ENCODE measurements at regions not wholly inside any gene's neighbourhood (a gene's known extent, or its start where the extent isn't known, plus 50 kb on each side); places are given as distances from the start of the nearest gene placed in this dataset.

DNA sequence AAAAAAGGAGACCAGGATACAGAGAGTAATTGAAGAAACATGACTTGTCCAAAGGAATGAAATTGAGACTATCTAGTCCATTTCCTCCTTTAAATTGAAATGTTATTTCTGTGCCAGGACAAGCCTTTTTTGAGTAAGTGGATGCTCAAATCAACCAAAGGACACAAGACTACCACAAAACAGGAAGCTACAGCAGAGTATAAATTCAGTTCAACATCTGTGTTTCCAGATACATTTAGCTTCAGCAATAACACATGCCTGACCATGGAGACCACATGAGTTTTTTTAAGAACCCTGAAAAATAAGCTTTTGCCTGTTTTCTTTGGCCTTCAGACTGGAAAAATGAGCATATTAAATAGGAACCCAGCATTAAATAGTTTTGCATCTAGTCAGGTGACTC is 707.5 kb downstream of the ZWINT start:
- no peaks in the 10 kb centered on the region for H3K36me3 Mint-ChIP-seq (ENCODE audit: insufficient read depth)
- DNase-seq (ENCODE audit: low spot score, unreplicated experiment), result no peak
- H3K9me3 Mint-ChIP-seq (ENCODE audit: low read depth), result peaks cover 5% of the 10 kb centered on the region
- no peaks in the 10 kb centered on the region for H3K27me3 Mint-ChIP-seq
- no peaks in the 10 kb centered on the region for H3K4me1 Mint-ChIP-seq (ENCODE audit: low read depth)
- H3K4me3 Mint-ChIP-seq (ENCODE audit: low read depth), result no peak overlapping the region
- H3K27ac Mint-ChIP-seq, result no peak overlapping the region
- TF ChIP-seq, protein P1, sequence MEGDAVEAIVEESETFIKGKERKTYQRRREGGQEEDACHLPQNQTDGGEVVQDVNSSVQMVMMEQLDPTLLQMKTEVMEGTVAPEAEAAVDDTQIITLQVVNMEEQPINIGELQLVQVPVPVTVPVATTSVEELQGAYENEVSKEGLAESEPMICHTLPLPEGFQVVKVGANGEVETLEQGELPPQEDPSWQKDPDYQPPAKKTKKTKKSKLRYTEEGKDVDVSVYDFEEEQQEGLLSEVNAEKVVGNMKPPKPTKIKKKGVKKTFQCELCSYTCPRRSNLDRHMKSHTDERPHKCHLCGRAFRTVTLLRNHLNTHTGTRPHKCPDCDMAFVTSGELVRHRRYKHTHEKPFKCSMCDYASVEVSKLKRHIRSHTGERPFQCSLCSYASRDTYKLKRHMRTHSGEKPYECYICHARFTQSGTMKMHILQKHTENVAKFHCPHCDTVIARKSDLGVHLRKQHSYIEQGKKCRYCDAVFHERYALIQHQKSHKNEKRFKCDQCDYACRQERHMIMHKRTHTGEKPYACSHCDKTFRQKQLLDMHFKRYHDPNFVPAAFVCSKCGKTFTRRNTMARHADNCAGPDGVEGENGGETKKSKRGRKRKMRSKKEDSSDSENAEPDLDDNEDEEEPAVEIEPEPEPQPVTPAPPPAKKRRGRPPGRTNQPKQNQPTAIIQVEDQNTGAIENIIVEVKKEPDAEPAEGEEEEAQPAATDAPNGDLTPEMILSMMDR (IDR thresholded peaks at IDR 0.05; ENCODE audit: unreplicated experiment), result no peak

DNA sequence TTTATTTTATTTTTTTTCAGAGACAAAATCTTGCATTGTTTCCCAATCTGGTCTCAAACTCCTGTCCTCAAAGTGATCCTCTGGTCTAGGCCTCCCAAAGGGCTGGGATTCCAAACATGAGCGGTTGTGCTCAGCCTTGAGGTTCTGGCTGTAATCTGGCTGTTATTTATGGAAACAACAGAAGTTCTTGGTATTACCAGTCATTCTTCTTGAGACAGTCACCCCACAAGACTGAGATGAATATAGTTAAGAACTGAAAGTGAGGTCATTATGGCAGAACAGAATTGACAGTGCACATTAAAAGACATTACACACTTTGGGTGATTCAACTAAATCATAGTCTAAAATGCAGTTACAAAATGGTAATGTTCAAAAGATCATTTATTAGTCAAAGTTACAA is 719.5 kb downstream of the ZWINT start:
- Mint-ChIP-seq H3K9me3 (ENCODE audit: low read depth) (no peaks in the 10 kb centered on the region), H3K27me3 (no peaks in the 10 kb centered on the region), H3K36me3 (ENCODE audit: insufficient read depth) (no peaks in the 10 kb centered on the region), H3K4me3 (ENCODE audit: low read depth) (no peak overlapping the region), H3K4me1 (ENCODE audit: low read depth) (no peaks in the 10 kb centered on the region), H3K27ac (no peak overlapping the region)
- DNase-seq (ENCODE audit: low spot score, unreplicated experiment), result no peak
- TF ChIP-seq, protein P1 (IDR thresholded peaks at IDR 0.05; ENCODE audit: unreplicated experiment), result no peak

DNA sequence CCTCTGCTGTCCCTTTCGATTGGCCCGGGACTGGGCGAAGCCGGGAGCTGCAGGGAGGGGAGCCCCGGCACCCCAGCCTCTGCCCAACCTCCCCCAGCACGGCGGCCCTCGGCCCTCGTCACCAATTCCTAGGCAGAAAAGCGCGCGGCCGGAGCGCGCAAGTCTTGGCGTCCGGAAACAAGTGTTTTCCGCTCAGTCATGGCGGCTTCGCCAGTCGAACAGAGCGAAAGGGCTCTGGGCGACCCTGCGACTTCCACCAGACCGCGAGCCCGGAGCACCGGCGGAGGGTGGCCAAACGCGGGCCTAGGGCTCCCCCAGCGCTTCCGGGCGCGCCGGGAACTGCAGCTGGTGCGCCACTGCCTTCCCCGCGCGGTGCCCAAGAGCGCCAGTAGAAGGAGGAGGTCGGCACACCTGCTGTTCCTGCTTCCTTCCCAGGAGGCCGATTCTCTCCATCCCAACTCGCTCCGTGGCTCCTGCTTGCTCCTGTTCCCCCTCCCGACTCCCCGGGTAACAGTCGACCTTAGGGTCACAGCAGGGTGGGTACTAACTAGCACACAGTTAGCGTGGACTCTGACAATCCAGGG is 729.9 kb downstream of the ZWINT start:
- no peaks in the 10 kb centered on the region for H3K36me3 Mint-ChIP-seq (ENCODE audit: insufficient read depth)
- peak overlapping the region; percentile 82 for H3K4me3 Mint-ChIP-seq (ENCODE audit: low read depth)
- H3K4me1 Mint-ChIP-seq (ENCODE audit: low read depth), result peaks cover 14% of the 10 kb centered on the region
- peaks cover 13% of the 10 kb centered on the region for H3K27me3 Mint-ChIP-seq
- peak; percentile 87 for DNase-seq (ENCODE audit: low spot score, unreplicated experiment)
- TF ChIP-seq, protein P1 (IDR thresholded peaks at IDR 0.05; ENCODE audit: unreplicated experiment), result peak; percentile 97
- peak overlapping the region; percentile 98 for H3K27ac Mint-ChIP-seq
- no peaks in the 10 kb centered on the region for H3K9me3 Mint-ChIP-seq (ENCODE audit: low read depth)

DNA sequence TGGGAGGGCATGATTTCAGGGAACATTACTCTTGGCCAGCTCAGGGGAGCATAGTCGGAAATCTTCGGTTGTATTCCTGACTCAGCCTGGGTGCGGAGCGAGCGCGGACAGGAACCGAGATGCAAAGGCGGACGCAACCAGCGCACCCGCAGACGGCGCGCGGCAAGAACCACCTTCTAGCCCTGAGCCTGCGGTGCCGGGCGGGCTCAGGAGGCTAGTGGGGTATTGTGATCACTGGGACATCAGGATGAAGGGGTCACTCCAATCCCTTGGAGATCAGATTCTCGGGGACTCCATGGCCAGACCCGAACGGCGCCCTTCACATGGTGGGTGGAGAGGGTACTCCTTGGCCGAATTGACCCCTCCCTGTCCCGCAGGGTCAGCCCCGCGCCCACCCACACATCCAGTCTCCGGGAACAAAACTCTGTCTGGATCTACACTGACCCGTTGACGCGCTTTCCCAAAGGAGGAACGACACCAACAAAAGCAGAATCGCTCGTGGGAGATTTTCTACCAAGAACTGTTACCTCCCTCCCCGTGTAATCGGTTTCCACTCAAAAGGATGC is 730.5 kb downstream of the ZWINT start:
- Mint-ChIP-seq H3K4me1 (ENCODE audit: low read depth) (peaks cover 14% of the 10 kb centered on the region), H3K4me3 (ENCODE audit: low read depth) (peak overlapping the region; percentile 82), H3K36me3 (ENCODE audit: insufficient read depth) (no peaks in the 10 kb centered on the region), H3K9me3 (ENCODE audit: low read depth) (no peaks in the 10 kb centered on the region), H3K27me3 (peaks cover 13% of the 10 kb centered on the region), H3K27ac (peak overlapping the region; percentile 89)
- DNase-seq (ENCODE audit: low spot score, unreplicated experiment), result no peak
- TF ChIP-seq, protein P1 (IDR thresholded peaks at IDR 0.05; ENCODE audit: unreplicated experiment), result no peak

DNA sequence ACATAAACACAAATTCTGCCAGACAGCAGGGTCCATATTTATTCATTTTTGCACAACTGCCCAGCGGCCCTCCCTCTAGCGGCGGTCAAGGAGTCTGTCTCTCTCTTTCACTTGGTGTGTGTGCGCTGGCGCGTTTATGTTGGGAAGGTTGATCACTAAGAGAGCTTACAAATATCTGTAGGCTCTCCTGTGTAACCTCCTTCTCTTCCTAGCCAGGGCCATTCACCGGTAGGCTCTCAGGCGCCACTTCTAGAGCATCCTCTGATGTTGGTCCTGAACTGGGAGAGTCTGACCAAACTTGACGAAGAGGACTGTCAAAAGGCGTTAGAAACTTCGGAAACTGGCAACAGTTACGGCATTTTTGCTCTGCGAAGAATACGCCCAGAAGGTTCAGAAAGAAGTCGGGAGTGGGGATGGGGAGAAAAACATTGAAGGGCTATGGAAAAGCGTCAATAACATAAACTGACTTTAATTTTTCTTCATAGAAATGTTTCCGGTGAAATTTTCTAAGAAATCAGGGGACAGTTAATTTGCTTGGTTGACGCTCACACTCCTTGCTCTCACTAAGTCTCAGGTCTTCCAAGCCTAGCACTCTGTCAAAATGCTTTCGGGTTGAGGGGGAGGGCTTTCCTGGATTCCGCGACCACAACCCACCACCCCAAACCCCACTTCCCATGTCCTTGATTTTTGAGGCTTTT is 731.1 kb downstream of the ZWINT start:
- Mint-ChIP-seq H3K27ac (peak overlapping the region; percentile 15), H3K9me3 (ENCODE audit: low read depth) (no peaks in the 10 kb centered on the region), H3K36me3 (ENCODE audit: insufficient read depth) (no peaks in the 10 kb centered on the region)

More for the DNA sequence above, 731.1 kb downstream of the ZWINT start:
- TF ChIP-seq, protein P1 (IDR thresholded peaks at IDR 0.05; ENCODE audit: unreplicated experiment), result peak; percentile 91
- Mint-ChIP-seq H3K4me3 (ENCODE audit: low read depth) (peak overlapping the region; percentile 82), H3K4me1 (ENCODE audit: low read depth) (peaks cover 14% of the 10 kb centered on the region), H3K27me3 (peaks cover 13% of the 10 kb centered on the region)
- DNase-seq (ENCODE audit: low spot score, unreplicated experiment), result peak; percentile 27
